DOHH2 (cell line): ENCODE measurements at regions not wholly inside any gene's neighbourhood (a gene's known extent, or its start where the extent isn't known, plus 50 kb on each side); places are given as distances from the start of the nearest gene placed in this dataset.

Experiments
- H3F3A ChIP-seq: fragments of 200-600 bp; sonication (generic), shearing (Covaris generic); 2 replicates; pipeline ENCODE4 v1.6.0; 2016; ENCODE audit warnings: antibody characterized with exemption, mild to moderate bottlenecking; ENCODE audit not compliant: control insufficient read depth, insufficient read depth
- H3K27ac ChIP-seq: fragments of 200-600 bp; sonication (generic); 2 replicates; pipeline ENCODE4 v1.5.1; 2014; ENCODE audit warnings: low read depth, mild to moderate bottlenecking, low read length, moderate library complexity
- H3K27me3 ChIP-seq: fragments of 200-600 bp; sonication (generic); 2 replicates; pipeline ENCODE4 v1.6.1; 2014; ENCODE audit warnings: mild to moderate bottlenecking, low read length, mixed read lengths; ENCODE audit not compliant: control insufficient read depth
- H3K36me3 ChIP-seq: fragments of 200-600 bp; sonication (generic); 2 replicates; pipeline ENCODE4 v1.6.1; 2014; ENCODE audit warnings: mild to moderate bottlenecking, low read length, moderate library complexity, mixed read lengths; ENCODE audit not compliant: control insufficient read depth
- H3K4me1 ChIP-seq: fragments of 200-600 bp; sonication (generic); 2 replicates; pipeline ENCODE4 v1.6.1; 2014; ENCODE audit warnings: mild to moderate bottlenecking, low read length, mixed read lengths; ENCODE audit not compliant: control insufficient read depth
- H3K4me2 ChIP-seq: fragments of 200-600 bp; sonication (generic); 2 replicates; pipeline ENCODE4 v1.6.0; 2014; ENCODE audit warnings: mild to moderate bottlenecking, low read length, moderate library complexity
- H3K4me3 ChIP-seq: fragments of 200-600 bp; sonication (generic); 2 replicates; pipeline ENCODE4 v1.5.1; 2014; ENCODE audit warnings: mild to moderate bottlenecking, low read length, mixed read lengths
- H3K79me2 ChIP-seq: fragments of 200-600 bp; sonication (generic); 2 replicates; pipeline ENCODE4 v1.6.1; 2014; ENCODE audit warnings: mild to moderate bottlenecking, low read length, mixed read lengths; ENCODE audit not compliant: control insufficient read depth
- H3K9me2 ChIP-seq: fragments of 200-600 bp; sonication (generic); replicated peaks from 2 replicates; pipeline ENCODE4 v1.6.1; 2014; ENCODE audit warnings: mild to moderate bottlenecking, low read length, mixed read lengths; ENCODE audit not compliant: control insufficient read depth
- H3K9me3 ChIP-seq: fragments of 200-600 bp; sonication (generic); 2 replicates; pipeline ENCODE4 v1.6.1; 2014; ENCODE audit warnings: antibody characterized with exemption, low read length, mixed read lengths; ENCODE audit not compliant: control insufficient read depth, insufficient read depth
- H4K20me1 ChIP-seq: fragments of 200-600 bp; sonication (generic); 2 replicates; pipeline ENCODE4 v1.6.0; 2014; ENCODE audit warnings: low read depth, mild to moderate bottlenecking, antibody characterized with exemption, low read length, moderate library complexity; ENCODE audit not compliant: control insufficient read depth, insufficient read depth
- CTCF ChIP-seq: fragments of 200-600 bp; sonication (generic); IDR thresholded peaks from one replicate; pipeline ENCODE4 v1.5.1; 2014; ENCODE audit warnings: antibody characterized with exemption, mild to moderate bottlenecking, low read depth, low read length; ENCODE audit not compliant: poor library complexity, severe bottlenecking
- EZH2phosphoT487 ChIP-seq: fragments of 200-600 bp; sonication (generic); IDR thresholded peaks from 2 replicates; pipeline ENCODE4 v1.6.1; 2017; ENCODE audit warnings: borderline replicate concordance, mild to moderate bottlenecking, antibody characterized with exemption, low read length, moderate library complexity, mixed read lengths

- TF ChIP-seq EZH2phosphoT487: no peak
- no peak for TF ChIP-seq CTCF
- peaks cover 10% of the 10 kb centered on the region for H3K4me1 ChIP-seq
Observed at GRCh38 chr1:101147381-101147780, 89.4 kb upstream of the S1PR1 start.

GRCh38 chr1:101145449-101145820 lies 91.4 kb upstream of the S1PR1 start:
- TF ChIP-seq EZH2phosphoT487 (no peak), CTCF (no peak)
- H3K9me2 ChIP-seq: no peaks in the 10 kb centered on the region
- H3K9me3 ChIP-seq: no peaks in the 10 kb centered on the region
- no peak overlapping the region for H3K4me3 ChIP-seq
- H3F3A ChIP-seq: no peaks in the 10 kb centered on the region
- no peaks in the 10 kb centered on the region for H3K79me2 ChIP-seq
- H3K27ac ChIP-seq: no peak overlapping the region
- no peaks in the 10 kb centered on the region for H4K20me1 ChIP-seq
- no peak overlapping the region for H3K4me2 ChIP-seq
- H3K4me1 ChIP-seq: peaks cover 10% of the 10 kb centered on the region
- H3K36me3 ChIP-seq: no peaks in the 10 kb centered on the region
- H3K27me3 ChIP-seq: no peaks in the 10 kb centered on the region

More at GRCh38 chr1:101147381-101147780, 89.4 kb upstream of the S1PR1 start:
- H3K27me3 ChIP-seq: no peaks in the 10 kb centered on the region
- no peaks in the 10 kb centered on the region for H3K9me2 ChIP-seq
- H3K79me2 ChIP-seq: no peaks in the 10 kb centered on the region
- no peak overlapping the region for H3K27ac ChIP-seq
- H3K9me3 ChIP-seq: no peaks in the 10 kb centered on the region
- H3F3A ChIP-seq: no peaks in the 10 kb centered on the region
- no peaks in the 10 kb centered on the region for H3K36me3 ChIP-seq
- no peak overlapping the region for H3K4me2 ChIP-seq
- no peaks in the 10 kb centered on the region for H4K20me1 ChIP-seq
- no peak overlapping the region for H3K4me3 ChIP-seq

- H3K9me3 ChIP-seq: no peaks in the 10 kb centered on the region
- no peaks in the 10 kb centered on the region for H3F3A ChIP-seq
- no peaks in the 10 kb centered on the region for H3K36me3 ChIP-seq
- no peaks in the 10 kb centered on the region for H4K20me1 ChIP-seq
- H3K9me2 ChIP-seq: no peaks in the 10 kb centered on the region
- H3K4me2 ChIP-seq: no peak overlapping the region
- no peak overlapping the region for H3K27ac ChIP-seq
- TF ChIP-seq EZH2phosphoT487: no peak
- no peak for TF ChIP-seq CTCF
- no peaks in the 10 kb centered on the region for H3K79me2 ChIP-seq
- peaks cover 10% of the 10 kb centered on the region for H3K4me1 ChIP-seq
- no peaks in the 10 kb centered on the region for H3K27me3 ChIP-seq
- no peak overlapping the region for H3K4me3 ChIP-seq
Observed at GRCh38 chr1:101144671-101145448, 92.0 kb upstream of the S1PR1 start.
